ENCODE measurements at regions not wholly inside any gene's neighbourhood (a gene's known extent, or its start where the extent isn't known, plus 50 kb on each side); places are given as distances from the start of the nearest gene placed in this dataset.

DNA sequence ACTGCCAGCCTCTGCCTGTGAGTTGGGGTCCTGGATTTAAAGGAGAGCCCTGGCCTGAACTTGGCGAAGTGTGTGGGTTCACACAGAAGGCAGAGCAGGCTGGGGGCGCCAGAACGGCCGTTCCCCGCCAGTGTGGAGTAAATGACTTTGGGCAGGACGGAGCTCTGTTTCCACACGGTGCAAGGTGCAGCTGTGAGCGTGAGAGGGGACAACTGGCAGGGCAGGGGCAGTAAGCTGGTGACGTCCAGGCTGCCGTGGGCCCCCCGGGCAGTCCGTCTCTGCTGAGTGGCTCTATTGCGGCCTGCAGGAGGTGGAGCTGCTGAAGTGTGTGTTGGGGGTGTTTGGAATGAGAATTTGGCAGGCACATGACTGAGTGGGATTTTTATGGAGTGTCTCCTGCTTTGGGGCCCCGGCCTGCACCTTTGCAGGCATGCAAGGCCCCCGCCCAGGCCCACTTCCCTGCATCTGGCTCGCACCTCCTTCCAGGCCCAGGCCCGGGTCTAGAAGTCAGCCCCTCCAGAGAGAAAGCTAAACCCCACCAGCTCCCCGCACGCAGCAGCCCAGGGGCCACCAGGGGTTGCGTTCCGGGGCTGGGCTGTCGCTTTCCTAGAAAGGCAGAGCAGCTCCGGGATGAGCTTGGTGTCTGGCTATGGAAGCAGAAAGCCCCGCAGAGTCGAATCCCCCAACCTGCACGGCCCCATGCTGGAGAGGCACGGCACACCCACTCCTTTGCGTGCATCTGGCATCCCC lies 62.2 kb upstream of the GRPEL1 start (continued):
- no peak for TF ChIP-seq BRCA1 (IDR thresholded peaks at IDR 0.05; ENCODE audit: low read depth, low read length)
- no peak for TF ChIP-seq CBX3 (IDR thresholded peaks at IDR 0.05; ENCODE audit: borderline replicate concordance, low read depth)

DNA sequence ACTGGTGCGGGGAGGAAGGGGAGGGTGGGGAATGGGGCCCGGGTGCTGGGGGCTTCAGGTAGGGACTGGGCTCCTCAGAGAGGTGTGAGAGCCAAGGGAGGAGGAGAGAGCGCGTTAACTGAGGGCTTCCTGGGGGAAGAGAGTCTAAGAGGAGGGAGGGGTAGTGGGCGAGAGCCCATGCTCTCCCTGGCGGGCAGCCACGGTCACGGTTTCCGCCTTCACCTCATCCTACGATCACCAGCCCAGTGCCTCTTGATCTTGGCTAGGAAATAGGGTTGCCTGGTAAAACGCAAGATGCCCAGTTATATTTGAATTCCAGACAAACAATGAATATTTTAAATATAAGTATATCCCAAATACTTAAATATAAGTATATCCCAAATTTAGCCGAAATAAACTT lies 60.8 kb upstream of the GRPEL1 start:
- Histone ChIP-seq H3K79me2 (ENCODE audit: control insufficient read depth, insufficient read depth, low read length) (no peaks in the 10 kb centered on the region), H3K27me3 (replicated peaks in 1 of 2; ENCODE audit: control insufficient read depth in 2 of 2, insufficient read depth in 2 of 2, low read length in 1 of 2) (no peaks in the 10 kb centered on the region; a peak in 1 of 4 replicates), H3K4me2 (ENCODE audit: control insufficient read depth, insufficient read depth) (no peak overlapping the region), H3K9ac (ENCODE audit: control insufficient read depth, insufficient read depth, low read length) (no peak overlapping the region), H4K20me1 (ENCODE audit: control insufficient read depth, insufficient read depth) (no peaks in the 10 kb centered on the region), H2AFZ (ENCODE audit: control insufficient read depth, low read depth, low read length) (no peak overlapping the region), H3K4me1 (ENCODE audit: control insufficient read depth, insufficient read depth, low read length) (no peaks in the 10 kb centered on the region), H3K36me3 (ENCODE audit: control insufficient read depth in 2 of 2, insufficient read depth in 2 of 2, low read length in 1 of 2) (no peaks in the 10 kb centered on the region), H3K9me3 (replicated peaks; ENCODE audit: control insufficient read depth, insufficient read depth, low read length) (no peaks in the 10 kb centered on the region; the same call in 2 of the 3 replicates), H3K4me3 (no peak overlapping the region), H3K27ac (ENCODE audit: control insufficient read depth, insufficient read depth) (no peak overlapping the region)
- in situ Hi-C loops (cut with MboI) (no loop called here), intact Hi-C loops (cut with micrococcal nuclease; ENCODE audit: unreplicated experiment) (no loop called here)
- RAD21 ChIA-PET (ENCODE audit: unreplicated experiment), result no interaction called here
- ATAC-seq (no peak), DNase-seq (ENCODE audit: low read depth, low spot score) (no peak), FAIRE-seq (no peak)
- TF ChIP-seq IRF3 (IDR thresholded peaks at IDR 0.05) (no peak), BRCA1 (IDR thresholded peaks at IDR 0.05; ENCODE audit: low read depth, low read length) (no peak), MEF2A (IDR thresholded peaks at IDR 0.05; ENCODE audit: insufficient read depth, low read depth, low read length) (no peak), TAF1 (IDR thresholded peaks at IDR 0.05; ENCODE audit: borderline replicate concordance, low read depth, low read length) (no peak), STAT1 (conservative IDR thresholded peaks at IDR 0.05) (no peak), POLR2AphosphoS5 (IDR thresholded peaks at IDR 0.05; ENCODE audit: low read length) (no peak), MTA2 (IDR thresholded peaks at IDR 0.05; ENCODE audit: low read depth) (no peak), REST (IDR thresholded peaks at IDR 0.05; ENCODE audit: low read depth, low read length) (no peak), CREM (IDR thresholded peaks at IDR 0.05; ENCODE audit: low read depth) (no peak)
- WGBS (ENCODE audit: insufficient coverage, insufficient replicate concordance, low lambda C conversion rate, missing lambda C conversion rate), result 61% methylated on average over 10 of the region's 12 CpGs
- CTCF ChIA-PET, result no interaction called here
- POLR2A ChIA-PET, result no interaction called here
- SMC1A ChIA-PET (ENCODE audit: uncharacterized antibody, unreplicated experiment), result no interaction called here
- BruUV-seq (replicated peaks), result no TSS peak

Data from GM12878 (cell line).